WTC11 (cell line): ENCODE measurements at regions not wholly inside any gene's neighbourhood (a gene's known extent, or its start where the extent isn't known, plus 50 kb on each side); places are given as distances from the start of the nearest gene placed in this dataset.

Experiments used
- ATAC-seq: fragments of 200-7000 bp; cut with Tn5 transposase; 2 replicates; pipeline ENCODE4 v1.10.0; 2021; ENCODE audit warnings: mild to moderate bottlenecking, moderate library complexity
- CTCF ChIA-PET: fragments of 300-600 bp; sonication (Branson Sonifier 250); formaldehyde crosslinking; loops from one replicate; lab custom pipeline; 2021; ENCODE audit warnings: antibody characterized with exemption; lab: Charles Lee
- POLR2A ChIA-PET: fragments of 350-600 bp; sonication (Branson Sonifier 250); formaldehyde crosslinking; loops from one replicate; lab custom pipeline; 2021; ENCODE audit warnings: antibody characterized with exemption; lab: Charles Lee
- DNase-seq: peaks from one replicate; pipeline ENCODE4 v3.0.0; 2021; ENCODE audit warnings: low spot score
- H3K27ac Mint-ChIP-seq: 2 replicates; pipeline ENCODE4 v1.8.0; 2021; ENCODE audit warnings: mixed read lengths
- H3K27me3 Mint-ChIP-seq: 2 replicates; pipeline ENCODE4 v1.8.0; 2021; ENCODE audit warnings: low read depth, mild to moderate bottlenecking, moderate library complexity, mixed read lengths
- H3K36me3 Mint-ChIP-seq: 2 replicates; pipeline ENCODE4 v1.8.0; 2021; ENCODE audit warnings: mixed read lengths
- H3K4me1 Mint-ChIP-seq: 2 replicates; pipeline ENCODE4 v1.8.0; 2022; ENCODE audit warnings: mixed read lengths
- H3K4me3 Mint-ChIP-seq: 2 replicates; pipeline ENCODE4 v1.8.0; 2021; ENCODE audit warnings: mild to moderate bottlenecking, moderate library complexity, mixed read lengths
- H3K9me3 Mint-ChIP-seq: 2 replicates; pipeline ENCODE4 v1.8.0; 2021; ENCODE audit warnings: mixed read lengths
- AFF4 ChIP-seq: sonication (generic); formaldehyde crosslinking; IDR thresholded peaks from 2 replicates; pipeline ENCODE4 v1.8.1; 2023; ENCODE audit warnings: mild to moderate bottlenecking, missing genetic modification reagents, borderline replicate concordance
- AR ChIP-seq: fragments of 250-450 bp; sonication (Bioruptor Pico); IDR thresholded peaks from 2 replicates; pipeline ENCODE4 v1.9.0; 2021; ENCODE audit warnings: mild to moderate bottlenecking
- ARID4B ChIP-seq: sonication (generic); formaldehyde crosslinking; IDR thresholded peaks from 2 replicates; pipeline ENCODE4 v1.8.0; 2023; ENCODE audit warnings: missing genetic modification reagents, mild to moderate bottlenecking, borderline replicate concordance
- ATF3 ChIP-seq: sonication (generic); formaldehyde crosslinking; conservative IDR thresholded peaks from 2 replicates; pipeline ENCODE4 v1.8.1; 2022; ENCODE audit warnings: mild to moderate bottlenecking, missing genetic modification reagents
- EMX1 ChIP-seq: fragments of 250-450 bp; sonication (Bioruptor Pico); IDR thresholded peaks from 2 replicates; pipeline ENCODE4 v1.8.0; 2021; ENCODE audit warnings: mild to moderate bottlenecking
- GRHL2 ChIP-seq: fragments of 250-450 bp; sonication (Bioruptor Pico); IDR thresholded peaks from 2 replicates; pipeline ENCODE4 v1.8.0; 2022; ENCODE audit warnings: mild to moderate bottlenecking, moderate library complexity; ENCODE audit not compliant: insufficient replicate concordance, severe bottlenecking
- IRF2 ChIP-seq: sonication (generic); formaldehyde crosslinking; IDR thresholded peaks from 2 replicates; pipeline ENCODE4 v1.8.0; 2022; ENCODE audit warnings: low read depth, missing genetic modification reagents, borderline replicate concordance
- KAT7 ChIP-seq: sonication (generic); formaldehyde crosslinking; IDR thresholded peaks from 2 replicates; pipeline ENCODE4 v1.8.1; 2023; ENCODE audit warnings: missing genetic modification reagents, mild to moderate bottlenecking, borderline replicate concordance
- MYBL2 ChIP-seq: sonication (generic); formaldehyde crosslinking; IDR thresholded peaks from 2 replicates; pipeline ENCODE4 v1.8.1; 2023; ENCODE audit warnings: mild to moderate bottlenecking, moderate library complexity, missing genetic modification reagents
- NR3C1 ChIP-seq: sonication (generic); formaldehyde crosslinking; conservative IDR thresholded peaks from 2 replicates; pipeline ENCODE4 v1.8.1; 2023; ENCODE audit warnings: low read depth, mild to moderate bottlenecking, missing genetic modification reagents
- TCF7 ChIP-seq: sonication (generic); formaldehyde crosslinking; IDR thresholded peaks from 2 replicates; pipeline ENCODE4 v1.8.0; 2022; ENCODE audit warnings: mild to moderate bottlenecking, low read depth, missing genetic modification reagents, moderate library complexity
- USF1 ChIP-seq: sonication (generic); formaldehyde crosslinking; IDR thresholded peaks from 2 replicates; pipeline ENCODE4 v1.8.0; 2022; ENCODE audit warnings: mild to moderate bottlenecking, missing genetic modification reagents
- ZNF281 ChIP-seq: sonication (generic); formaldehyde crosslinking; IDR thresholded peaks from 2 replicates; pipeline ENCODE4 v1.8.0; 2023; ENCODE audit warnings: mild to moderate bottlenecking, missing genetic modification reagents
- ZNF416 ChIP-seq: fragments of 250-450 bp; sonication (Bioruptor Pico); IDR thresholded peaks from 2 replicates; pipeline ENCODE4 v1.9.0; 2021; ENCODE audit warnings: mild to moderate bottlenecking, inconsistent platforms
- ZNF425 ChIP-seq: fragments of 250-450 bp; sonication (Bioruptor Pico); conservative IDR thresholded peaks from 2 replicates; pipeline ENCODE4 v1.9.0; 2021; ENCODE audit warnings: mild to moderate bottlenecking
- ZNF671 ChIP-seq: fragments of 250-450 bp; sonication (Bioruptor Pico); IDR thresholded peaks from 2 replicates; pipeline ENCODE4 v1.8.0; 2021; ENCODE audit warnings: mild to moderate bottlenecking
- ZSCAN18 ChIP-seq: fragments of 250-450 bp; sonication (Bioruptor Pico); IDR thresholded peaks from 2 replicates; pipeline ENCODE4 v2.1.2; 2022; ENCODE audit warnings: mild to moderate bottlenecking, moderate library complexity

- peaks cover 2% of the 10 kb centered on the region; the same call in 1 of the 2 replicates for H3K4me1 Mint-ChIP-seq
- ATAC-seq = no peak
- CTCF ChIA-PET = interaction anchor here (1.2 kb wide), 1 partner anchor 41 kb away, joined by 5 read pairs; no protein-coding TSS in a partner anchor
- H3K9me3 Mint-ChIP-seq = peaks cover 26% of the 10 kb centered on the region
- no peak for DNase-seq
- POLR2A ChIA-PET = no interaction called here
- peaks cover 9% of the 10 kb centered on the region; the same call in 1 of the 2 replicates for H3K27me3 Mint-ChIP-seq
- H3K27ac Mint-ChIP-seq = no peak overlapping the region
- peaks cover 18% of the 10 kb centered on the region for H3K36me3 Mint-ChIP-seq
- H3K4me3 Mint-ChIP-seq = no peak overlapping the region
- TF ChIP-seq ARID4B (CRISPR knock-in tag) = no peak
- no peak for TF ChIP-seq ZNF416 (CRISPR knock-in tag)
- no peak for TF ChIP-seq ZSCAN18 (CRISPR knock-in tag)
- no peak for TF ChIP-seq USF1
- TF ChIP-seq GRHL2 = no peak
- TF ChIP-seq EMX1 (CRISPR knock-in tag) = no peak
- TF ChIP-seq NR3C1 (CRISPR knock-in tag) = no peak
- no peak for TF ChIP-seq ATF3 (CRISPR knock-in tag)
- TF ChIP-seq TCF7 (CRISPR knock-in tag) = no peak
- no peak for TF ChIP-seq ZNF281
- no peak for TF ChIP-seq ZNF671
- TF ChIP-seq KAT7 (CRISPR knock-in tag) = no peak
- TF ChIP-seq ZNF425 (CRISPR knock-in tag) = no peak
- no peak for TF ChIP-seq IRF2 (CRISPR knock-in tag)
- no peak for TF ChIP-seq AR (CRISPR knock-in tag)
- TF ChIP-seq AFF4 (CRISPR knock-in tag) = no peak
- TF ChIP-seq MYBL2 = no peak
Observed at GRCh38 chr4:8729408-8730149, 137.0 kb downstream of the CPZ start.
